Ascending aorta (tissue), 2 donors: ENCODE measurements at regions not wholly inside any gene's neighbourhood (a gene's known extent, or its start where the extent isn't known, plus 50 kb on each side); places are given as distances from the start of the nearest gene placed in this dataset.

ENCODE experiments used
- DNase-seq, 2 donors: peaks; one replicate each; pipeline ENCODE4 v3.0.0-alpha.2; 2019; ENCODE audit warnings: low spot score in 2 of 2
- H3K27ac ChIP-seq, 2 donors: fragments of 200-600 bp; sonication (generic); one replicate each; pipeline ENCODE4 v1.5.1; 2016 to 2017; ENCODE audit warnings: mild to moderate bottlenecking in 1 of 2
- H3K27me3 ChIP-seq: fragments of 200-600 bp; sonication (generic); one replicate; pipeline ENCODE4 v1.5.1; 2017
- H3K36me3 ChIP-seq, 2 donors: fragments of 200-600 bp; sonication (generic); one replicate each; pipeline ENCODE4 v1.5.1; 2016
- H3K4me1 ChIP-seq, 2 donors: fragments of 200-600 bp; sonication (generic); one replicate each; pipeline ENCODE4 v1.5.1; 2016 to 2017; ENCODE audit warnings: mild to moderate bottlenecking in 1 of 2
- H3K4me3 ChIP-seq, 2 donors: fragments of 200-600 bp; sonication (generic); one replicate each; pipeline ENCODE4 v1.5.1; 2016 to 2017; ENCODE audit warnings: mild to moderate bottlenecking in 1 of 2
- H3K9me3 ChIP-seq, 2 donors: fragments of 200-600 bp; sonication (generic); one replicate each; pipeline ENCODE4 v1.5.1; 2016
- intact Hi-C: fragments of 100-400 bp; cut with DNase I; formaldehyde crosslinking; loops from one replicate; pipeline ENCODE4 v1.15.1; 2023
- TF ChIP-seq, protein P1 (sequence below), 3 experiments: fragments of 200-600 bp in 2 of 3; fragments of 450-650 bp in 1 of 3; sonication (generic) in 2 of 3; IDR thresholded peaks; one replicate each; pipeline ENCODE4 v1.5.1; 2016 to 2019; ENCODE audit warnings: antibody characterized with exemption in 3 of 3, mild to moderate bottlenecking in 1 of 3, moderate library complexity in 1 of 3

DNA sequence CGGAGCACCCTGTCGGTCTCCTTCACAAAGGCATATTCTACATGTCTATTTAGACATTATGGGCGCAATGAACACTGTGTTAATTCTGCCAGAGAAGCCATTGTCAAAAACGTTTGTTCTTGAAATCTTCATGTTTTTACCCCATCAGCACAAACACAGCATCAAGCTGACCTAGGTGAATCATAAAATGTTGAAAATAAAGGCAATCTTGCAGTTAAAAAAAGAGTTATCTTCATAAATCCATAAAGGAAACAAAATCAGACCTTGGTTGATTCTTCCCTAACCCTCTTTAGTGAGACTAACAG is 154.9 kb downstream of the DIO2 start:
- intact Hi-C loops, result loop anchor here (5.0 kb wide), 1 partner anchor 796 kb away; no protein-coding TSS in a partner anchor
- H3K36me3 ChIP-seq, result no peaks in the 10 kb centered on the region
- DNase-seq, result no peak
- no peak overlapping the region for H3K27ac ChIP-seq
- H3K4me3 ChIP-seq, result no peak overlapping the region
- no peaks in the 10 kb centered on the region for H3K27me3 ChIP-seq
- no peaks in the 10 kb centered on the region for H3K4me1 ChIP-seq
- TF ChIP-seq, protein P1, sequence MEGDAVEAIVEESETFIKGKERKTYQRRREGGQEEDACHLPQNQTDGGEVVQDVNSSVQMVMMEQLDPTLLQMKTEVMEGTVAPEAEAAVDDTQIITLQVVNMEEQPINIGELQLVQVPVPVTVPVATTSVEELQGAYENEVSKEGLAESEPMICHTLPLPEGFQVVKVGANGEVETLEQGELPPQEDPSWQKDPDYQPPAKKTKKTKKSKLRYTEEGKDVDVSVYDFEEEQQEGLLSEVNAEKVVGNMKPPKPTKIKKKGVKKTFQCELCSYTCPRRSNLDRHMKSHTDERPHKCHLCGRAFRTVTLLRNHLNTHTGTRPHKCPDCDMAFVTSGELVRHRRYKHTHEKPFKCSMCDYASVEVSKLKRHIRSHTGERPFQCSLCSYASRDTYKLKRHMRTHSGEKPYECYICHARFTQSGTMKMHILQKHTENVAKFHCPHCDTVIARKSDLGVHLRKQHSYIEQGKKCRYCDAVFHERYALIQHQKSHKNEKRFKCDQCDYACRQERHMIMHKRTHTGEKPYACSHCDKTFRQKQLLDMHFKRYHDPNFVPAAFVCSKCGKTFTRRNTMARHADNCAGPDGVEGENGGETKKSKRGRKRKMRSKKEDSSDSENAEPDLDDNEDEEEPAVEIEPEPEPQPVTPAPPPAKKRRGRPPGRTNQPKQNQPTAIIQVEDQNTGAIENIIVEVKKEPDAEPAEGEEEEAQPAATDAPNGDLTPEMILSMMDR (IDR thresholded peaks at IDR 0.05), result no peak
- peaks cover 0 to 2% of the 10 kb centered on the region in 2 donors for H3K9me3 ChIP-seq

DNA sequence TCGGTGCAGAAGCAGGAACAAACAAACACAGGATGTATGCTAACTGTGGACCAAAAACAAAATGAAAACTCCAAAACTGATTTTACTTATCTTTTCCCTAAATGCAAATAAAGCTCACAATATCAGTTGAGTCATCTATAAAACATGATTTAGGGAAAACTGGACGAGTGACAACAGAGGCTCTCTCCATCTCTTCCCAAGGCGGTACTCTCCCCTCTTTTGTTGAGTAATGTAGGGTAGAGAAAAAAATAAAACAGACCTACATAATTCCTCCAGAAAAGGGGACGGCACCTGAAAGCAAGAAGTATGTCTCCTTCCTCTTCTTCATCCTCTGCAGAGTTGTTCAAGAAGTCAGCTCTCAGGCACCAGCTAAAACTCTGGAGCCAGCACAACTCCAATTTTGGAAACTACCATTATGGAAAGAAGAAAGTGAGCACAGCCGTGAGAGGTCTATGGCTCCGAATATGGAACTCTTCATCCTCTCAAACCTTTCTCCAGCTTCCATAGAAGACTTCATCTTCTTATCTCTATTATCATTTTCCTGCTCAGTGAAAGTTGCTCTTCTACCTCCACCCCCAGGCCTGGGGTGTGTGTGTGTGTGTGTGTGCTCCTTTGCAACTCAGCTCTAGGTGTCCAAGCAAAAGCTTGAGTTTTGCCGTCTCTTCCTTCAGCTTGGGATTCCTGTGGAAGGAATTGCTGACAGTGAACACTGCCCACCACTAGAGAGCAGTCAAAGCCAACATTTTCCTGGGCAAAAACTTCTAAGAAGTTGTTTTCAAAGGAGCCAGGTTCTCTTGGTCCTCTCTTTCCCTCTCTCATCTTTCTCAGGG is 155.4 kb downstream of the DIO2 start:
- no peak for DNase-seq
- TF ChIP-seq, protein P1 (IDR thresholded peaks at IDR 0.05), result peak; percentile 23 to 68 (median 47)
- intact Hi-C loops, result loop anchor here (5.0 kb wide), 1 partner anchor 796 kb away; no protein-coding TSS in a partner anchor

DNA sequence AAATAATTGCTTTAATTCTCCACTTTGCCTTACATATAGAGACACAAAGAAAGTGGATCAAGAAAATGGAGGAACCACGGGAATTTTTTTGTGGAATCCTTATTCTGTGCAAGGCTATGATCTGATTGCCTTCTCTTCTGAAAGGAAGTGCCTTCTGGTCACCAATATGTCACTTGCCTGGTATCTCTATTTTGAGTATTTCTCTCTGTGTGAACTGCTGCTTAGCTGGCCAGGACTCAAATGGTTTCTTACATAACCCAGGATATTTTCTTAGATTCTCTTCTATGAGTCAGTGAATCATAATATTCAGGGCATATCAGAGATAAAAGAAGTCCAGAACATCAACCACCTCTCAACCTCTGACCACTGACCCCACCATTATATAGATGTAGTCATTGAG is 156.1 kb downstream of the DIO2 start:
- Histone ChIP-seq H3K27me3 (no peaks in the 10 kb centered on the region), H3K9me3 (peaks cover 0 to 7% of the 10 kb centered on the region in 2 donors), H3K4me1 (no peaks in the 10 kb centered on the region), H3K36me3 (no peaks in the 10 kb centered on the region), H3K27ac (no peak overlapping the region), H3K4me3 (no peak overlapping the region)
- TF ChIP-seq, protein P1 (IDR thresholded peaks at IDR 0.05), result no peak
- intact Hi-C loops, result loop anchor here (5.0 kb wide), 1 partner anchor 797 kb away; no protein-coding TSS in a partner anchor
- DNase-seq, result no peak

More for the DNA sequence above, 155.4 kb downstream of the DIO2 start:
- Histone ChIP-seq H3K36me3 (no peaks in the 10 kb centered on the region), H3K9me3 (peaks cover 0 to 7% of the 10 kb centered on the region in 2 donors), H3K27ac (no peak overlapping the region), H3K27me3 (no peaks in the 10 kb centered on the region), H3K4me1 (no peaks in the 10 kb centered on the region), H3K4me3 (peak overlapping the region in 1 of 2 donors; percentile 28)

DNA sequence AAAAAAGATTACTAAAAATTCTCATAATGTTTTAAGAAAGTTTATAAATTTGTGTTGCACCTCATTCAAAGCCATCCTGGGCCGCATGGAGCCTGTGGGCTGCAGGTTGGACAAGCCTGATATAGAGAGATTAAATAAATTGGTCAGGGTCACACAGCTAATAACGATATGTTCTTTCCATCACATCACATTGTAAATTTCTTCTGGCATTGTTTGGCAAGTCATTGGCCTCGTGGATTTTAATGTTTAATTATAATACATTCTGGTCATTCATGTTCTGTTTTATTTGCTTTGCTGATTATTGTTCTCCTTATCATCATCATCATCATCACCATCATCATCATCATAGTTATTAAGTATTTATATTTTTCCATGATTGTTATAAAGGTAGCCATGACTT is 157.3 kb downstream of the DIO2 start:
- no peaks in the 10 kb centered on the region for H3K4me1 ChIP-seq
- H3K4me3 ChIP-seq, result no peak overlapping the region
- intact Hi-C loops, result no loop called here
- DNase-seq, result no peak
- TF ChIP-seq, protein P1 (IDR thresholded peaks at IDR 0.05), result no peak
- no peaks in the 10 kb centered on the region for H3K36me3 ChIP-seq
- no peak overlapping the region for H3K27ac ChIP-seq
- H3K27me3 ChIP-seq, result no peaks in the 10 kb centered on the region
- peaks cover 0 to 7% of the 10 kb centered on the region in 2 donors for H3K9me3 ChIP-seq

DNA sequence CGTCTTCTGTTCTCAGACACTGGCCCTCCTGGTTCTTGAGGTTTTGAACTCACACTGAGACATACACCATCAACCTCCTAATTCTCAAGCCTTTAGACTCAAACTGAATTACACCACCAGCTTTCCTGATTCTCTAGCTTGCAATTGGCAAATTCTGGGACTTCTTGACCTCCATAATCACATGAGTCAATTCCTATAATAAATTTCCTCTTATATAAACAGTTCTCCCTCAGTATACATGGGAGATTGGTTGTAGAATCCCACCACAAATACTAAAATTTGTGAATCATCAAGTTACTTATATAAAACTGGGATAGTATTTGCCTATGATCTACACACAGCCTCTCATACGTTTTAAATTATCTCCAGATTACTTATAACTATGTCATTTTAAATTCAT is 162.2 kb downstream of the DIO2 start:
- no peaks in the 10 kb centered on the region for H3K27me3 ChIP-seq
- intact Hi-C loops, result no loop called here
- H3K27ac ChIP-seq, result no peak overlapping the region
- H3K4me1 ChIP-seq, result no peaks in the 10 kb centered on the region
- H3K36me3 ChIP-seq, result no peaks in the 10 kb centered on the region
- TF ChIP-seq, protein P1 (IDR thresholded peaks at IDR 0.05), result no peak
- no peak overlapping the region for H3K4me3 ChIP-seq
- no peak for DNase-seq
- H3K9me3 ChIP-seq, result peaks cover 0 to 7% of the 10 kb centered on the region in 2 donors
